Ishikawa (cell line): ENCODE measurements at regions not wholly inside any gene's neighbourhood (a gene's known extent, or its start where the extent isn't known, plus 50 kb on each side); places are given as distances from the start of the nearest gene placed in this dataset.

ENCODE experiments used
- CEBPB ChIP-seq: IDR thresholded peaks from 2 replicates; pipeline ENCODE4 v1.6.1; 2012
- CREB1 ChIP-seq: IDR thresholded peaks from 2 replicates; pipeline ENCODE4 v1.6.1; 2012; ENCODE audit warnings: low read depth
- EGR1 ChIP-seq: IDR thresholded peaks from 2 replicates; pipeline ENCODE4 v1.6.1; 2012
- EP300 ChIP-seq: IDR thresholded peaks from 2 replicates; pipeline ENCODE4 v1.6.1; 2012; ENCODE audit warnings: borderline replicate concordance
- FOXM1 ChIP-seq: IDR thresholded peaks from 2 replicates; pipeline ENCODE4 v1.6.1; 2012; ENCODE audit warnings: low read depth, borderline replicate concordance
- NFIC ChIP-seq: IDR thresholded peaks from 2 replicates; pipeline ENCODE4 v1.6.1; 2012
- RAD21 ChIP-seq: IDR thresholded peaks from 2 replicates; pipeline ENCODE4 v1.6.1; 2012; ENCODE audit warnings: low read depth
- TAF1 ChIP-seq: IDR thresholded peaks from 2 replicates; pipeline ENCODE4 v1.6.1; 2012; ENCODE audit warnings: low read depth, mild to moderate bottlenecking
- TCF12 ChIP-seq: IDR thresholded peaks from 2 replicates; pipeline ENCODE4 v1.6.1; 2012; ENCODE audit warnings: low read depth
- TEAD4 ChIP-seq: IDR thresholded peaks from 2 replicates; pipeline ENCODE4 v1.6.1; 2012
- YY1 ChIP-seq: IDR thresholded peaks from 2 replicates; pipeline ENCODE4 v1.6.1; 2012; ENCODE audit warnings: low read depth
- ZBTB7A ChIP-seq: IDR thresholded peaks from 2 replicates; pipeline ENCODE4 v1.6.1; 2012; ENCODE audit warnings: low read depth
- TF ChIP-seq, protein P1 (sequence below): IDR thresholded peaks from 2 replicates; pipeline ENCODE4 v1.6.1; 2012
- TF ChIP-seq, protein P2 (sequence below): IDR thresholded peaks from 2 replicates; pipeline ENCODE4 v1.6.1; 2012; ENCODE audit warnings: low read depth, mild to moderate bottlenecking
- TF ChIP-seq, protein P3 (sequence below): IDR thresholded peaks from 2 replicates; pipeline ENCODE4 v1.6.1; 2012

DNA sequence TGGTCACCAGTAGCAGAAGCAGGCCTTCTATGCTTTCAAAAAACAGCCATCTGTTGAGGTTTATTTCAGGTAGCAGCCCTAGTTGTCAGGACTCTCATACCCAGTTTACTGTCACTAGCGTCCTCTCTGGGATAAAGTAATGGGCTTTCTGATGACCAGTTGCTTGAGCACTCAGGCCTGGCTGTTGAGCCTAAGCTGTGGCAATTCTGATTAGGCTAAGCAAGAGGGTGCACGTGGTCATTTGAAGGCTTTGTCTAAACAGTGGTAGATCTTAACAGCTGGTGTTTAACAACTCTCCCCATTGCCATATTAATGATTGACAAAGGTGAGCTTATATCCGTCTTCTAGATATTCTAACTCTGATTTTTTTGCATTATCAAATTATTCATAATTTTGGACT, 132.9 kb upstream of the TMCO5A start:
- TF ChIP-seq YY1 = no peak
- no peak for TF ChIP-seq RAD21

DNA sequence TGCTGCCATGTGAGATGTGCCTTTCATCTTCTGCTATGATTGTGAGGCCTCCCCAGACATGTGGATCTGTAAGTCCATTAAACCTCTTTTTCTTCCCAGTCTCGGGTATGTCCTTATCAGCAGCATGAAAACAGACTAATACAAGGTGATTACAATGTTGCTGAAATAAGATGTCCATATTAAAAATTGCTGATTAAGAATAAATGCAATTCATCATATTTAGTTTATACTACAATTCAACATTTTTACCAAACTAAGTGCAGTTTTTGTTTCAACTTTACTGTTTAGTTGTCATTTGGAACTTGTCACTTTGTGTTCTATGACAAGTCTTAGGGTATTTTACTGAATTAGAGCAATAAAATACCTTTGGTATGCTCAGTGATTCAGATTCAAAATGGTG, 127.6 kb upstream of the TMCO5A start:
- no peak for TF ChIP-seq CEBPB
- TF ChIP-seq ZBTB7A = no peak

DNA sequence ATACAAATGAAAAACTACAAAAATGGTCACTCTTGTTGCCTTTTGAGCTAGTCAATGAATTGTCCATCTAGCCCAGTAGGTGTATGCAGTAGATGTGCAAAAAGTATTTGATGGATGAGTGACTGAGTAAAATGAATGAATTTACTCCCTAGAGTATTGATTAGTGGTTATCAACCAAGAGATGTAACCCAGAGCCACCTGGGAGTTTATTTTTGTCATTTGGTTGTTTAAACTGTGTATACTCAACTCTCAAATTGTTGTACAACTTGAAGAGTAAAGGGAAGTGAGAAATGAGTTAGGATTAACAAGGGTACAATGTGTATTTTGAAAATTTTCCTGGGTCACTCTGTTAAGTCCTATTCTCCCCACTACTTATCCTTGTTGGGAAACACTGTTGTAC, 124.1 kb upstream of the TMCO5A start:
- TF ChIP-seq TCF12 (no peak), TEAD4 (no peak), RAD21 (no peak), YY1 (no peak), ZBTB7A (no peak), NFIC (no peak), TAF1 (no peak), EP300 (no peak), EGR1 (no peak), FOXM1 (no peak), CEBPB (no peak)
- TF ChIP-seq, protein P1, sequence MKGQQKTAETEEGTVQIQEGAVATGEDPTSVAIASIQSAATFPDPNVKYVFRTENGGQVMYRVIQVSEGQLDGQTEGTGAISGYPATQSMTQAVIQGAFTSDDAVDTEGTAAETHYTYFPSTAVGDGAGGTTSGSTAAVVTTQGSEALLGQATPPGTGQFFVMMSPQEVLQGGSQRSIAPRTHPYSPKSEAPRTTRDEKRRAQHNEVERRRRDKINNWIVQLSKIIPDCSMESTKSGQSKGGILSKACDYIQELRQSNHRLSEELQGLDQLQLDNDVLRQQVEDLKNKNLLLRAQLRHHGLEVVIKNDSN = no peak

DNA sequence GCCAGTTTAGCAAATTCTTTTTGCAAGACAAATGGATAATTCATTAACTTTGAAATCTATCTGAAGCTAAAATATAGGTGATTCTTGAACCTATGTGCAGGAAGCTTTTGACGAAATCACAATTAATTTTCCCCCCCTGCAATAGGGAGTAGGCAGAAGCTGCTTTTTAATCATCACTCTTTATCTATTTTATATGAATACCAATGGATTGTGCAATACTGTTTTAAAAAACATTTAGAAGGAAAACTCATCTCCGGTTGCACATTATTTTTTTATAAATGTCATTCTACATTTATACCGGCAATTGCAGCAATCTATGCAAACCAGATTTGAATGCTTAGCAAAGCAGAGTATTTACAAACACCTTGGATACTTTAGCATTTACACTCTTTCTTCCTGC, 121.1 kb upstream of the TMCO5A start:
- TF ChIP-seq TAF1 (no peak), CREB1 (no peak), EGR1 (no peak)
- TF ChIP-seq, protein P2, sequence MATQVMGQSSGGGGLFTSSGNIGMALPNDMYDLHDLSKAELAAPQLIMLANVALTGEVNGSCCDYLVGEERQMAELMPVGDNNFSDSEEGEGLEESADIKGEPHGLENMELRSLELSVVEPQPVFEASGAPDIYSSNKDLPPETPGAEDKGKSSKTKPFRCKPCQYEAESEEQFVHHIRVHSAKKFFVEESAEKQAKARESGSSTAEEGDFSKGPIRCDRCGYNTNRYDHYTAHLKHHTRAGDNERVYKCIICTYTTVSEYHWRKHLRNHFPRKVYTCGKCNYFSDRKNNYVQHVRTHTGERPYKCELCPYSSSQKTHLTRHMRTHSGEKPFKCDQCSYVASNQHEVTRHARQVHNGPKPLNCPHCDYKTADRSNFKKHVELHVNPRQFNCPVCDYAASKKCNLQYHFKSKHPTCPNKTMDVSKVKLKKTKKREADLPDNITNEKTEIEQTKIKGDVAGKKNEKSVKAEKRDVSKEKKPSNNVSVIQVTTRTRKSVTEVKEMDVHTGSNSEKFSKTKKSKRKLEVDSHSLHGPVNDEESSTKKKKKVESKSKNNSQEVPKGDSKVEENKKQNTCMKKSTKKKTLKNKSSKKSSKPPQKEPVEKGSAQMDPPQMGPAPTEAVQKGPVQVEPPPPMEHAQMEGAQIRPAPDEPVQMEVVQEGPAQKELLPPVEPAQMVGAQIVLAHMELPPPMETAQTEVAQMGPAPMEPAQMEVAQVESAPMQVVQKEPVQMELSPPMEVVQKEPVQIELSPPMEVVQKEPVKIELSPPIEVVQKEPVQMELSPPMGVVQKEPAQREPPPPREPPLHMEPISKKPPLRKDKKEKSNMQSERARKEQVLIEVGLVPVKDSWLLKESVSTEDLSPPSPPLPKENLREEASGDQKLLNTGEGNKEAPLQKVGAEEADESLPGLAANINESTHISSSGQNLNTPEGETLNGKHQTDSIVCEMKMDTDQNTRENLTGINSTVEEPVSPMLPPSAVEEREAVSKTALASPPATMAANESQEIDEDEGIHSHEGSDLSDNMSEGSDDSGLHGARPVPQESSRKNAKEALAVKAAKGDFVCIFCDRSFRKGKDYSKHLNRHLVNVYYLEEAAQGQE = no peak
- TF ChIP-seq, protein P3, sequence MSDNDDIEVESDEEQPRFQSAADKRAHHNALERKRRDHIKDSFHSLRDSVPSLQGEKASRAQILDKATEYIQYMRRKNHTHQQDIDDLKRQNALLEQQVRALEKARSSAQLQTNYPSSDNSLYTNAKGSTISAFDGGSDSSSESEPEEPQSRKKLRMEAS = no peak

DNA sequence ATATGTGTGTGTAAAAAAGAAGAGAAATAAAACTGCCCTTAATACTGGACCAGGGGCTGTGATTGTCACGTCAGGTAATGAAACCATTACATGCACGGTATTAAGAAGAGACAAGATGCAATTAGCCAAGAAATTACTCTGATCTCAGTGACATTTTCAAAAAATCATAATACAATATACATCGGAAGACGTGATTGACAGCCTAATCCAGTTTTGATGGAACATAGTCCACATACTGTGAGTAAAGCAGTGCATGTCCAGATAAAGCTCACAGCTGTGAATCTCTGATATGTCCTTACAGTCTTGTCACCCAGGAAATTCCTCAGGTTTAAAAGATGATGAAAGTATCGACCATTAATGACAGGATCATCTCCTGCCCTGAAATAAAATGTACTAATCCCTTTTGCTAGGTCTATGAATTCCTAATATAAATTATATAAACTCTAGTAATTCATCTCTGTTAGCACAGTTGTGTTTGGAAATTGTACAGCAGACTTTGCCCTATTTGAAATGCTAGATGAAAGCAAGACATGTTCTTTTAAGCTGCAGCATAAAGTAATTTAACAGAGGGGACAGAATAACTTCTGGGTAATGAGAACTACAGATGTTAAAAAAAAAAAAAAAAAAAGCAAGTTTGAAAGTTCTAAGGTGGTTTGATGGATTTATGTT, 119.5 kb upstream of the TMCO5A start:
- no peak for TF ChIP-seq ZBTB7A
- TF ChIP-seq CEBPB = no peak
- no peak for TF ChIP-seq CREB1
- no peak for TF ChIP-seq TAF1
- no peak for TF ChIP-seq EGR1
- TF ChIP-seq, protein P1 = no peak
- no peak for TF ChIP-seq FOXM1
- TF ChIP-seq, protein P3 = no peak
- no peak for TF ChIP-seq TCF12
- TF ChIP-seq, protein P2 = no peak
- TF ChIP-seq EP300 = no peak
- no peak for TF ChIP-seq YY1
- no peak for TF ChIP-seq RAD21
- TF ChIP-seq TEAD4 = no peak
- no peak for TF ChIP-seq NFIC

DNA sequence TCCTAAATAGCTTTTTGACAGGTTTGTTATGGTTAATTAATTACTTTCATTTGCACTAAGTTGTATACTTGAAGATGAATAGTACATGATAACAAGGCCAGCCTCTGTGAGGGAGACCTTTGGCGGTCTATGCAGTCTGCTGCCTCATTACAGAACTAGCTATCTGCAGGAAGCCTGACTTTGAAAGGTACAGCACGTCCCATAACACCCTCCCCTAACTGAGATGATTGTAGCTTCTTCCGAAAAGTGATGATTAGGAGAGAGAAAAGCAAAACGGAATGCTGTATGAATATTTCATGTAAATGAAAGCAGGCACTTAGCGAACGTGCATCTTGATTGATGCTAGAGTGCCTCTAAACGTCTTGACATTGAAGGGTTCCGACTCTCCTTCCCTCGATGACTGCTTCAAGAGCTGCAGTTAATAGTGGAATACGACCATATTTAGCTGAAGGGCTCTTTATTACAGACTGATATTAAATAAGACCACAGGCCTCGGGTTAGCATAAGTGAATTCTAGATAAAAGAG, 116.2 kb upstream of the TMCO5A start:
- TF ChIP-seq FOXM1 (no peak), RAD21 (no peak), NFIC (no peak), TCF12 (no peak), YY1 (no peak), CEBPB (no peak), EP300 (no peak)
- TF ChIP-seq, protein P3 = no peak
